Esophagus (tissue), 2 donors: ENCODE measurements at regions not wholly inside any gene's neighbourhood (a gene's known extent, or its start where the extent isn't known, plus 50 kb on each side); places are given as distances from the start of the nearest gene placed in this dataset.

Experiments
- H3K27ac ChIP-seq, 2 donors: one replicate each; pipeline ENCODE4 v1.5.1; 2013; ENCODE audit warnings: low read depth in 2 of 2, mild to moderate bottlenecking in 2 of 2, inconsistent platforms in 1 of 2, low read length in 1 of 2, moderate library complexity in 1 of 2
- H3K27me3 ChIP-seq, 2 donors: one replicate each; pipeline ENCODE4 v1.6.1; 2013; ENCODE audit warnings: low read length in 2 of 2, control low read depth in 1 of 2, mild to moderate bottlenecking in 1 of 2; ENCODE audit not compliant: insufficient read depth in 2 of 2, control insufficient read depth in 1 of 2
- H3K36me3 ChIP-seq, 2 donors: one replicate each; pipeline ENCODE4 v1.6.1; 2013; ENCODE audit warnings: low read length in 1 of 2; ENCODE audit not compliant: control insufficient read depth in 2 of 2, insufficient read depth in 2 of 2
- H3K4me1 ChIP-seq, 2 donors: one replicate each; pipeline ENCODE4 v1.6.1; 2013; ENCODE audit warnings: low read length in 1 of 2; ENCODE audit not compliant: control insufficient read depth in 2 of 2, insufficient read depth in 2 of 2
- H3K4me3 ChIP-seq, 2 donors: one replicate each; pipeline ENCODE4 v1.5.1; 2013; ENCODE audit warnings: low read length in 2 of 2, mild to moderate bottlenecking in 2 of 2, low read depth in 1 of 2, moderate library complexity in 1 of 2
- H3K9me3 ChIP-seq, 2 donors: one replicate each; pipeline ENCODE4 v1.6.1; 2013; ENCODE audit warnings: mild to moderate bottlenecking in 2 of 2, low read depth in 1 of 2, low read length in 1 of 2, moderate library complexity in 1 of 2; ENCODE audit not compliant: control insufficient read depth in 2 of 2, insufficient read depth in 1 of 2
- WGBS, 2 donors: extraction: QIAGEN DNeasy Blood & Tissue Kit; methylation state at CpG; one replicate each; pipeline ENCODE4 v1.1.7; 2013; 5-methylcytosine and 5-hydroxymethylcytosine counted together
- donor health status: healthy with polysubstance abuse.
- donor health status: Bipolar disorder and iron deficiency.

DNA sequence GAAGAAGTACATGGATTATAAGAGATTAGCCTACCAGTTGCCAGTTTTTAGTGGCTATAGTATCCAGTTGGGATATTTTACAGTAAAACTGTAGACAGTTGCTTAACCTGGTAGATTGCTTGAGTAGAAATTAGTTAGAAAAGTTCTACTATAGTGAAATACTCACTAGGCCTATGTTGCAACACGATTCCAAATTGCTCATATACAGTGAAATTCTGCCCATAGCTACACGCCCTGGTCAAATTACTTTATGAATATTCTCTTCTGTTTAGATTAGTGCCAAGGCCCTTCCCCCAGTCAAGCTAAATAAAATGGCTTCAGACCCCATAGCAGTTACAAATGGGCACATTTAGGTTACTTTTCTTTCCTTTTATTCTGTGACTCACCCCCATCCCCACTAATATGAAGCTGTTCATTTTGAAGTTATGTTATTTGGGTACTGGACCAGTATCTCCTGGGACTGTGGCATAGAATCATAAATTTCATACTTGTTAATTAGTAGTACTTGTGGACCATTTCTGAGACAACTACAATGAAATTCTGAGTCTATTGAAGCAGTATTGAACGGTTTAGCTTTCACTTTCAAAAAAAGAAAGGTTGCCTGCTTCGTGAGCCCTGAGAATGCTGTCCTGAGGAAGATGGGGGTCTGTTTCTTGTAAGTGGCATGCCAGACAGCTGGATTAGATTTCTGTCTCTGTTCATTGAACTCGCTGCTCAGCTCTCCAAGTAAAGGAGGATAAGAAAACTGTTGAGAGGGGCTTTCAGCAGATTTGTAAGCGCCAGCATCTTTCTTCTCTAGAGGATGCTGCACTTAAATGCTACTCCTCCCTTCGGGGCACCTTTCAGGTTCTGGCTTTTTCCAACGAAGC lies 65.8 kb upstream of the CFAP20DC start:
- H3K36me3 ChIP-seq = no peaks in the 10 kb centered on the region
- 72 to 74% methylated on average over 8 of the region's 8 CpGs for WGBS, 2 donors
- H3K4me1 ChIP-seq = no peaks in the 10 kb centered on the region
- no peak overlapping the region for H3K4me3 ChIP-seq
- H3K27ac ChIP-seq = no peak overlapping the region
- H3K9me3 ChIP-seq = no peaks in the 10 kb centered on the region
- H3K27me3 ChIP-seq = no peaks in the 10 kb centered on the region

DNA sequence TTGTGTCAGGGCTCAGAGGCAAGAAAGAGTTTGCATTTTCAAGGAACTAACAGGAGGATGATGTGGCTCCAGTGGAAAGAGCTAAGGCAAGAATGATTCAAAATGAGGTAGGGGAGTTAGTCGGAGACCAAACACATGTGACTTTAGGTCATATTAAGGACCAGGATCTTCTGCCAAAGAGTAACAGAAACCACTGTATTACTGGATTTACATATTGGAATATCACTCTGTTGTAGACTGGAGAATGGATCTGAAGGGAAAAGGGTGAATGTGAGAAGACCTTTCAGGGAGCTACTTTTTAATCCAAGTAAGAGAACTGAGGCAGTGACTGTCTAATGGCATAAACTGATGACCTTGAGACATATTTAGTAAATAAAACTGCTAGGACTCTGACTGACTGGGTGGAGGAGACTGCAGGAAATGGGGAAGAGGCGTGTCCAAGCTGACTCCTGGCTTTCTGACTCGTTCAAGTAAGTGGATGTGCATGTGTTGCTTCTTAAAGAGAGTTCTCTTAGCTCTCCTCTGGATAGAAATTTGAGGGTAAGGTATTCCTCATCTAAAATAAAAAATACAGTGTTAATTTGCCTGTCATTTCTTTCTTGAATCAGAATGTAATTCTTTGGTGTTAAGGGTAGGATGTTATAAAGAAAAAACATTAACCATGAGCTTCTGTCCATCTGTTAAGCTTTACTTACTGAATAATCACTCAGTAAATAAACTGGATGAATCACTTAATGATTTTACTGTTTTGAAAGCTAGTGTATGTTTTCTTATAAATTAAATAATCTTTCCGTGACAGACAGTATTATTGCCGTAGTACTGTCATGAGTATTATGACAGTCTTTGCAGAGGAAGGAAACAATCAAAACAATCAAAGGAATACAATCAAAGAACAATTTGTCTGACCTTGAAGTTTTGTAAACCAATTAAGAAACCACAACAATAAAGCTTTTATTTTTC lies 58.3 kb upstream of the CFAP20DC start:
- H3K36me3 ChIP-seq = no peaks in the 10 kb centered on the region
- H3K4me1 ChIP-seq = no peaks in the 10 kb centered on the region
- WGBS, 2 donors = 45 to 52% methylated on average over 5 of the region's 5 CpGs
- H3K27me3 ChIP-seq = no peaks in the 10 kb centered on the region
- no peak overlapping the region for H3K27ac ChIP-seq
- no peaks in the 10 kb centered on the region for H3K9me3 ChIP-seq
- H3K4me3 ChIP-seq = no peak overlapping the region

GRCh38 chr3:59106085-59106648 lies 56.3 kb upstream of the CFAP20DC start:
- H3K27ac ChIP-seq = no peak overlapping the region
- WGBS, 2 donors = 83 to 90% methylated on average over 1 of the region's 1 CpG
- no peaks in the 10 kb centered on the region for H3K9me3 ChIP-seq
- no peak overlapping the region for H3K4me3 ChIP-seq
- H3K27me3 ChIP-seq = no peaks in the 10 kb centered on the region
- H3K4me1 ChIP-seq = no peaks in the 10 kb centered on the region
- no peaks in the 10 kb centered on the region for H3K36me3 ChIP-seq

DNA sequence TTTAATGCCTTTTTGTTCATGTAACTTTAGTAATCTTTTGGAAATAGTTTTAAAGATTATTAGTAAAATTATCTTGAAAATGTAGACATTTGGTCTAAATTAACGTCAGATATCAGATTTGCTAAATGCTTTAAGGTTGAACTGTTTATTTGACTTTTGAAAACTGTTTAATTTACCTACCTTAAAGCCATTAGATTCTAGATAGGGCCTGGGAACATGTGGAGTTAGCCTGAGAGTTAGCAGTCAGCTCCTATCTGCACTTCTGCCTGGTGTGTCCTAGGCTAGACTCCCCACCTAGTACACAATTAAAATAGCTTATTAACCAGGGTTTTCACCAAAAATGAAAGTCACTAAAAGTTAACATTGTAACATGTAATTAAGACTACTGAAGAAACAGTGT lies 53.7 kb upstream of the CFAP20DC start:
- Histone ChIP-seq H3K27me3 (no peaks in the 10 kb centered on the region), H3K9me3 (no peaks in the 10 kb centered on the region), H3K36me3 (no peaks in the 10 kb centered on the region), H3K4me1 (no peaks in the 10 kb centered on the region), H3K27ac (no peak overlapping the region), H3K4me3 (no peak overlapping the region)
- whole genome bisulfite sequencing, 2 donors = 58 to 77% methylated on average over 1 of the region's 1 CpG

GRCh38 chr3:59101231-59101736 lies 51.5 kb upstream of the CFAP20DC start:
- WGBS, 2 donors = 58 to 66% methylated on average over 4 of the region's 4 CpGs

More at GRCh38 chr3:59101231-59101736, 51.5 kb upstream of the CFAP20DC start:
- no peaks in the 10 kb centered on the region for H3K36me3 ChIP-seq
- no peak overlapping the region for H3K27ac ChIP-seq
- no peaks in the 10 kb centered on the region for H3K9me3 ChIP-seq
- no peaks in the 10 kb centered on the region for H3K27me3 ChIP-seq
- H3K4me1 ChIP-seq = no peaks in the 10 kb centered on the region
- no peak overlapping the region for H3K4me3 ChIP-seq
